SK-N-SH (cell line): ENCODE measurements at regions not wholly inside any gene's neighbourhood (a gene's known extent, or its start where the extent isn't known, plus 50 kb on each side); places are given as distances from the start of the nearest gene placed in this dataset.

Experiments used
- CTCF ChIA-PET: fragments of 300-600, 350-600 bp; formaldehyde crosslinking; extraction: SDS; loops from one replicate; lab custom pipeline; 2021; lab: Yijun Ruan, JAX
- POLR2A ChIA-PET: fragments of 350-600 bp; sonication (Branson Sonifier 250); formaldehyde crosslinking; extraction: SDS; loops from one replicate; lab custom pipeline; 2020; ENCODE audit warnings: antibody characterized with exemption, inconsistent platforms; lab: Yijun Ruan, JAX
- DNase-seq: peaks from one replicate; pipeline ENCODE4 v3.0.0; 2012
- H2AFZ ChIP-seq: fragments of 200-600 bp; sonication (generic); 2 replicates; pipeline ENCODE4 v1.8.1; 2016; ENCODE audit warnings: antibody characterized with exemption, mild to moderate bottlenecking, low read depth
- H3F3A ChIP-seq: fragments of 200-600 bp; sonication (generic); replicated peaks from 2 replicates; pipeline ENCODE3; 2016; ENCODE audit warnings: antibody characterized with exemption, mild to moderate bottlenecking; ENCODE audit not compliant: insufficient read depth
- H3K27ac ChIP-seq, 2 experiments: fragments of 200-500 bp in 1 of 2; fragments of 200-600 bp in 1 of 2; sonication (Bioruptor generic) in 1 of 2; sonication (generic), shearing (Covaris generic) in 1 of 2; 2 replicates each; pipeline versions ENCODE4 v1.5.1 to v1.6.1; 2014 to 2016; ENCODE audit warnings: low read depth in 2 of 2, inconsistent platforms in 1 of 2, low read length in 1 of 2, mild to moderate bottlenecking in 1 of 2, mixed read lengths in 1 of 2
- H3K27me3 ChIP-seq: fragments of 200-600 bp; sonication (generic), shearing (Covaris generic); 2 replicates; pipeline ENCODE4 v1.6.1; 2016; ENCODE audit warnings: mixed run types; ENCODE audit not compliant: insufficient read depth
- H3K36me3 ChIP-seq, 2 experiments: fragments of 200-500 bp in 1 of 2; fragments of 200-600 bp in 1 of 2; sonication (Bioruptor generic) in 1 of 2; sonication (generic) in 1 of 2; replicated peaks in 1 of 2; 2 replicates each; pipeline versions ENCODE3 to v1.5.1; 2014 to 2016; ENCODE audit warnings: low read length in 1 of 2, mild to moderate bottlenecking in 1 of 2; ENCODE audit not compliant: insufficient read depth in 2 of 2, control insufficient read depth in 1 of 2
- H3K4me1 ChIP-seq, 2 experiments: fragments of 200-500 bp in 1 of 2; fragments of 200-600 bp in 1 of 2; sonication (Bioruptor generic) in 1 of 2; sonication (generic), shearing (Covaris generic) in 1 of 2; 2 replicates each; pipeline versions ENCODE4 v1.5.1 to v1.6.1; 2014 to 2016; ENCODE audit warnings: low read depth in 1 of 2, low read length in 1 of 2, mixed run types in 1 of 2; ENCODE audit not compliant: insufficient read depth in 2 of 2, control insufficient read depth in 1 of 2
- H3K4me2 ChIP-seq: fragments of 200-600 bp; sonication (generic), shearing (Covaris generic); 2 replicates; pipeline ENCODE4 v1.6.1; 2017; ENCODE audit warnings: mixed run types
- H3K4me3 ChIP-seq, 2 experiments: fragments of 200-500 bp in 1 of 2; fragments of 200-600 bp in 1 of 2; sonication (Bioruptor generic) in 1 of 2; sonication (generic), shearing (Covaris generic) in 1 of 2; 2 replicates each; pipeline versions ENCODE4 v1.5.1 to v1.8.1; 2014 to 2016; ENCODE audit warnings: low read depth in 2 of 2, inconsistent platforms in 1 of 2, low read length in 1 of 2, mild to moderate bottlenecking in 1 of 2, mixed read lengths in 1 of 2, moderate library complexity in 1 of 2
- H3K79me2 ChIP-seq: fragments of 200-600 bp; sonication (generic); 2 replicates; pipeline ENCODE4 v1.8.1; 2017; ENCODE audit warnings: mild to moderate bottlenecking; ENCODE audit not compliant: insufficient read depth
- H3K9ac ChIP-seq: fragments of 200-600 bp; sonication (generic); 2 replicates; pipeline ENCODE4 v1.6.1; 2017; ENCODE audit warnings: mixed run types
- H3K9me2 ChIP-seq: fragments of 200-600 bp; sonication (generic); 2 replicates; pipeline ENCODE4 v1.6.1; 2017; ENCODE audit warnings: mixed run types
- H3K9me3 ChIP-seq: fragments of 200-600 bp; sonication (generic); 2 replicates; pipeline ENCODE4 v1.6.1; 2017; ENCODE audit warnings: mixed run types, mild to moderate bottlenecking, moderate library complexity
- H4K20me1 ChIP-seq: fragments of 200-600 bp; sonication (generic); 2 replicates; pipeline ENCODE4 v1.6.1; 2017; ENCODE audit warnings: mild to moderate bottlenecking, mixed run types; ENCODE audit not compliant: insufficient read depth
- CTCF ChIP-seq: fragments of 200-600 bp; sonication (generic); IDR thresholded peaks from 2 replicates; pipeline ENCODE4 v1.6.1; 2017; ENCODE audit warnings: antibody characterized with exemption, mild to moderate bottlenecking, moderate library complexity
- ELF1 ChIP-seq: IDR thresholded peaks from 2 replicates; pipeline ENCODE4 v1.4.0; 2012
- EZH2phosphoT487 ChIP-seq: fragments of 200-600 bp; sonication (generic); IDR thresholded peaks from 2 replicates; pipeline ENCODE4 v1.6.1; 2017; ENCODE audit warnings: low read depth, mixed run types, mild to moderate bottlenecking, antibody characterized with exemption, moderate library complexity, borderline replicate concordance
- FOSL2 ChIP-seq: IDR thresholded peaks from 2 replicates; pipeline ENCODE4 v1.4.0; 2012; ENCODE audit warnings: low read depth, mild to moderate bottlenecking, moderate library complexity, borderline replicate concordance
- FOXJ3 ChIP-seq: sonication (generic); formaldehyde crosslinking; IDR thresholded peaks from 2 replicates; pipeline ENCODE4 v1.5.1; 2020; ENCODE audit warnings: mild to moderate bottlenecking, missing genetic modification reagents
- FOXM1 ChIP-seq: IDR thresholded peaks from 2 replicates; pipeline ENCODE4 v1.4.0; 2012; ENCODE audit warnings: low read depth, mild to moderate bottlenecking
- JUND ChIP-seq: IDR thresholded peaks from 2 replicates; pipeline ENCODE4 v1.4.0; 2012
- MAX ChIP-seq: IDR thresholded peaks from 2 replicates; pipeline ENCODE4 v1.4.0; 2012; ENCODE audit warnings: low read depth
- MEF2A ChIP-seq: IDR thresholded peaks from 2 replicates; pipeline ENCODE4 v1.4.0; 2012; ENCODE audit warnings: low read depth, borderline replicate concordance
- RCOR1 ChIP-seq: fragments of 150-350 bp; IDR thresholded peaks from 2 replicates; pipeline ENCODE4 v1.6.1; 2017; ENCODE audit warnings: antibody characterized with exemption, low read length
- RFX5 ChIP-seq: IDR thresholded peaks from 2 replicates; pipeline ENCODE4 v1.6.1; 2012; ENCODE audit warnings: mild to moderate bottlenecking, improper control_type of control experiment, low read length
- RXRA ChIP-seq: IDR thresholded peaks from 2 replicates; pipeline ENCODE4 v1.4.0; 2012; ENCODE audit warnings: low read depth, mild to moderate bottlenecking, borderline replicate concordance
- SIN3A ChIP-seq: IDR thresholded peaks from 2 replicates; pipeline ENCODE4 v1.6.1; 2012; ENCODE audit warnings: low read depth, mild to moderate bottlenecking, low read length, moderate library complexity, borderline replicate concordance
- SMC3 ChIP-seq: IDR thresholded peaks from 2 replicates; pipeline ENCODE4 v1.6.1; 2012; ENCODE audit warnings: low read depth, low read length, improper control_type of control experiment
- TAF1 ChIP-seq: IDR thresholded peaks from 2 replicates; pipeline ENCODE4 v1.6.1; 2012; ENCODE audit warnings: low read depth, mild to moderate bottlenecking, low read length, moderate library complexity, borderline replicate concordance
- TEAD4 ChIP-seq: IDR thresholded peaks from 2 replicates; pipeline ENCODE4 v1.4.0; 2012; ENCODE audit warnings: mild to moderate bottlenecking, borderline replicate concordance; ENCODE audit not compliant: insufficient read depth
- YY1 ChIP-seq: IDR thresholded peaks from 2 replicates; pipeline ENCODE4 v1.4.0; 2012; ENCODE audit warnings: low read depth, mild to moderate bottlenecking
- WGBS: methylation state at CpG from one replicate; pipeline ENCODE4 v1.1.6; 2017; ENCODE audit warnings: low lambda C conversion rate; 5-methylcytosine and 5-hydroxymethylcytosine counted together
- TF ChIP-seq, protein P1 (sequence below): IDR thresholded peaks from 2 replicates; pipeline ENCODE4 v1.4.0; 2012; ENCODE audit warnings: low read depth, borderline replicate concordance
- TF ChIP-seq, protein P2 (sequence below): IDR thresholded peaks from 2 replicates; pipeline ENCODE4; 2012
- TF ChIP-seq, protein P3 (sequence below): fragments of 150-350 bp; IDR thresholded peaks from 2 replicates; pipeline ENCODE4 v1.6.1; 2017; ENCODE audit warnings: antibody characterized with exemption, low read length, low read depth, borderline replicate concordance

DNA sequence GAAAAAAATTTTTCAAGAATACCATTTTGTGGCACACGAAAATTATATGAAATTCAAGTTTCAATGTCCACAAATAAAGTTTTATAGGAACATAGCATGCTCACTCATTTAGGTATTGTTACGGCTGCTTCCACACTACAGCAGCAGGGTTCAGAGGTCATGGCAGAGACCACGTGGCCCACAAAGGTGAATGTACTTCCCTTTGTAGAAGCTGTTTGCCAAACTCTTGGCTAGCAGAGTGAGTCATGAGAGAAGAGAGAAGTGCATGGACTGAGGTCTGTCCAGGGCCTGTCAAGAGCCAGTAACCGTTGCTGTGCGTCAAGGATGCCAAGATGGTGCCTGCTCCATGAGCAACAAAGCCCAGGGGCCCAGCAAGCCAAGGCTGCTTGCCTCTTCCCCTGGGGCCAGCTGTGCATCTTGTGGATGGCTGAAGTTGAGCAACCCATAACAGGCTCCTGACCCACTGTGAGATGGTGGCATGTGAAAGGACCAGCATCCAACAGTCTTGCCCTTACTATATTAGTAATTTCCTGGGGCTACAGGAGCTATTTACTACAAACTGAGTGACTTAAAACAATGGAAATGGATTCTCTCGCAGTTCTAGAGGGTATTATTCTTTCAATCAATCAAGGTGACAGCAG lies 64.8 kb upstream of the ATP5PO start:
- peaks cover 2 to 24% of the 10 kb centered on the region in 2 experiments; a peak in 3 of 4 replicates for H3K4me1 ChIP-seq
- no peaks in the 10 kb centered on the region for H3K27me3 ChIP-seq
- CTCF ChIA-PET = no interaction called here
- peaks cover 26% of the 10 kb centered on the region for H3F3A ChIP-seq
- H3K36me3 ChIP-seq = no peaks in the 10 kb centered on the region
- H3K9me2 ChIP-seq = no peaks in the 10 kb centered on the region
- no peaks in the 10 kb centered on the region for H3K9me3 ChIP-seq
- no peak for TF ChIP-seq SIN3A
- TF ChIP-seq RFX5 = no peak
- H3K27ac ChIP-seq = no peak overlapping the region
- H3K9ac ChIP-seq = no peak overlapping the region
- H3K4me2 ChIP-seq = no peak overlapping the region
- no peaks in the 10 kb centered on the region for H3K79me2 ChIP-seq
- H2AFZ ChIP-seq = no peak overlapping the region
- H4K20me1 ChIP-seq = no peaks in the 10 kb centered on the region
- POLR2A ChIA-PET = no interaction called here
- 60% methylated on average over 4 of the region's 6 CpGs for WGBS
- no peak overlapping the region for H3K4me3 ChIP-seq
- DNase-seq = no peak

- no peaks in the 10 kb centered on the region for H3K36me3 ChIP-seq
- peaks cover 2 to 28% of the 10 kb centered on the region in 2 experiments; a peak in 3 of 4 replicates for H3K4me1 ChIP-seq
- H3K27me3 ChIP-seq = no peaks in the 10 kb centered on the region
- H2AFZ ChIP-seq = no peak overlapping the region
- DNase-seq = no peak
- POLR2A ChIA-PET = no interaction called here
- H3K4me2 ChIP-seq = no peak overlapping the region
- H3F3A ChIP-seq = peaks cover 30% of the 10 kb centered on the region
- no peak overlapping the region for H3K9ac ChIP-seq
- CTCF ChIA-PET = interaction anchor here (1.3 to 2.2 kb wide), 2 partner anchors 54 to 369 kb away, joined by 4 to 8 read pairs; no protein-coding TSS in a partner anchor
- no peaks in the 10 kb centered on the region for H3K79me2 ChIP-seq
- no peak overlapping the region for H3K4me3 ChIP-seq
- no peak overlapping the region for H3K27ac ChIP-seq
- H3K9me3 ChIP-seq = no peaks in the 10 kb centered on the region
- no peaks in the 10 kb centered on the region for H4K20me1 ChIP-seq
- 92% methylated on average over 4 of the region's 4 CpGs for WGBS
- no peaks in the 10 kb centered on the region for H3K9me2 ChIP-seq
- TF ChIP-seq YY1 (no peak), MAX (no peak), TEAD4 (no peak), EZH2phosphoT487 (no peak), ELF1 (no peak), MEF2A (no peak), FOXM1 (no peak), TAF1 (no peak), SMC3 (no peak), RCOR1 (no peak), FOXJ3 (no peak), RXRA (no peak), CTCF (no peak), JUND (no peak), FOSL2 (no peak)
- TF ChIP-seq, protein P1, sequence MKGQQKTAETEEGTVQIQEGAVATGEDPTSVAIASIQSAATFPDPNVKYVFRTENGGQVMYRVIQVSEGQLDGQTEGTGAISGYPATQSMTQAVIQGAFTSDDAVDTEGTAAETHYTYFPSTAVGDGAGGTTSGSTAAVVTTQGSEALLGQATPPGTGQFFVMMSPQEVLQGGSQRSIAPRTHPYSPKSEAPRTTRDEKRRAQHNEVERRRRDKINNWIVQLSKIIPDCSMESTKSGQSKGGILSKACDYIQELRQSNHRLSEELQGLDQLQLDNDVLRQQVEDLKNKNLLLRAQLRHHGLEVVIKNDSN = no peak
- TF ChIP-seq, protein P2, sequence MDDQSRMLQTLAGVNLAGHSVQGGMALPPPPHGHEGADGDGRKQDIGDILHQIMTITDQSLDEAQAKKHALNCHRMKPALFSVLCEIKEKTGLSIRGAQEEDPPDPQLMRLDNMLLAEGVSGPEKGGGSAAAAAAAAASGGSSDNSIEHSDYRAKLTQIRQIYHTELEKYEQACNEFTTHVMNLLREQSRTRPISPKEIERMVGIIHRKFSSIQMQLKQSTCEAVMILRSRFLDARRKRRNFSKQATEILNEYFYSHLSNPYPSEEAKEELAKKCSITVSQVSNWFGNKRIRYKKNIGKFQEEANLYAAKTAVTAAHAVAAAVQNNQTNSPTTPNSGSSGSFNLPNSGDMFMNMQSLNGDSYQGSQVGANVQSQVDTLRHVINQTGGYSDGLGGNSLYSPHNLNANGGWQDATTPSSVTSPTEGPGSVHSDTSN = no peak
- TF ChIP-seq, protein P3, sequence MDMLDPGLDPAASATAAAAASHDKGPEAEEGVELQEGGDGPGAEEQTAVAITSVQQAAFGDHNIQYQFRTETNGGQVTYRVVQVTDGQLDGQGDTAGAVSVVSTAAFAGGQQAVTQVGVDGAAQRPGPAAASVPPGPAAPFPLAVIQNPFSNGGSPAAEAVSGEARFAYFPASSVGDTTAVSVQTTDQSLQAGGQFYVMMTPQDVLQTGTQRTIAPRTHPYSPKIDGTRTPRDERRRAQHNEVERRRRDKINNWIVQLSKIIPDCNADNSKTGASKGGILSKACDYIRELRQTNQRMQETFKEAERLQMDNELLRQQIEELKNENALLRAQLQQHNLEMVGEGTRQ = no peak
Measured at GRCh38 chr21:33978585-33978984, 63.0 kb upstream of the ATP5PO start.
